CD4-positive, alpha-beta T cell treated with Interleukin-15 for 1 hour (primary cell): ENCODE measurements at regions not wholly inside any gene's neighbourhood (a gene's known extent, or its start where the extent isn't known, plus 50 kb on each side); places are given as distances from the start of the nearest gene placed in this dataset.

Source experiments
- DNase-seq: peaks from one replicate; pipeline ENCODE4 v3.0.0-alpha.2; 2020

GRCh38 chr20:52817511-52817910, 154.6 kb upstream of the TSHZ2 start:
- no peak for DNase-seq

DNA sequence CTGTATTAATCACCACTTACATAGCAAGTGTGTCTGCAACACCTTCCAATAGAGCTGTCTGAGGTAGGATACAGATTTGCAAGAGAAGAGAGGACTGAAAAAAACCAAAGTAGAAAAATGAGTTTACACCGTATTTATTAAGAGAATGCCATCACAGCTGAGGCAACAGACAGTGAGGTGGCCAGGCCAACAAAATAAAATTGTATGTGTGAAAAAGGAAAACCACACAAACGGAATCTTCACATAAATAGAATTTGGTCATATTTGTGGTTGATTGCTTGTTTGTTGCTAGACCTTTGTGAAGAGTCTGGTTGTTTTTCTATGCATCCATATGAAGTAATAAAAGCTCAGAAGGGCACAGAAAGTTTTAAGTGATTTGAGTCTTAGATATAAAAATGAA, 157.8 kb upstream of the TSHZ2 start:
- no peak for DNase-seq

DNA sequence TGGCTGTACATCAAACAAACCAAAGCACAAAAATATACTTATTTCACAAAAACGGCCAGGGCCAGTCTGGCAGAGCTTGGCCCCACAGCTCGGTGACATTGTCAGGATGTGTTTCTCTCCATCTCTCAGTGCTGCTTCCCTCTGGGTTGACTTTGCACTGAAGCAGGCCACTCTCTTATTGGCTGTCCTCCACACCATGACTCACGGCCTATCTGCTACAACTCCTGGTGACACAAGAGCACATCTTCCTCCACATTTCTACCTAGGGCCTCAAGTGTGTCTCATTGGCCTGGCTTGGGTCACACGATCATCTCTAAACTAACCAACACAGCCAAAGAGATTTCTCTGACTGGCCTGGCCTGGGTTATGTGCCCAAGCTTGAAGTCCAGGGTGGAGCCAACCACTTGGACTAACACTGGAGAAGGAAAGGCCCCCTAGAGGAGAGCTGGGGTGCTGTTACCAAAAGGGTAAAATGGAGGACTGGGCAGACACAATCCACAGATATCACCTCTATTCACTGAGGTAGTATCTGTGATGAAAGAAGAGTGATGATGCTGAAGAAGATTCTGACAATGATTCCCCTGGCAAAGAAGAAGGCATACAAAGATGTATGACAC, 159.8 kb upstream of the TSHZ2 start:
- DNase-seq, result no peak

- no peak for DNase-seq
Observed at GRCh38 chr20:52809003-52809402, 163.2 kb upstream of the TSHZ2 start.

DNA sequence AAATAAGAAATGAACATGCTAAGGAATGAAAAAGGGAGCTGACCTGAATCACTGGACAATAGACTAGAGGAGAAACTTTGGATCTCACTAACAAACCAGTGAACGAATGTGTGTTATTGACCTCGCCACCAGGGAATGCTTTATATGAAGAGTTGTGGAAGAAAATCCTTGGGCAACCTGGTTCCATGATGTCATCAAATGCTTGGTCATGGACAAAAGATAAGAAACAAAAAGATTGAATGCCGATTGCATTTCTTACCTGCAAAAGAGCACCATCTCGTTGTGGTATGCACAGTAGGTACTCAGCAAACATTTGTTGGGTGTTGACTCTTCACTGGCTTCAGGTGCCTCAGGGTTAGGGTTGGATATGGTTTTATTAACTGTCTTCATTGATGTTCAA, 165.2 kb upstream of the TSHZ2 start:
- no peak for DNase-seq

DNA sequence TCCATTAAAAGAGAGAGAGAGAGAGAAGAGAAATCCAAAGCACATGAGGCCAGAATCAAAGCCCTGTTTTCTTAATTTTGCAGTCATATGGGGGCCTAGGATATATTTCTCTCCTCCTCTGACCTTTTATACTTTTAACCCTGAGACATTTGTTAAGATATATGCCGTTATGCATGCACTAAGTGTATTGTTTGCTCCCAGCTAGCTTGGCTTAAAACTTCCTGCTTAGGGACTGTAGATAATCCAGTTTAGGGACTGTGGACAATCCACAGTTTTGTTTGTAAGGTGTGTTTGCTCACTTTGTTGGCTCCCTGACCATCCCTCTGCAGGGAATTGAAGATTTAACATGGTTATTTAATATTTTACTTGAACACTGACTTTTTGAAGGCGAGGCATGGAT, 166.3 kb upstream of the TSHZ2 start:
- no peak for DNase-seq

DNA sequence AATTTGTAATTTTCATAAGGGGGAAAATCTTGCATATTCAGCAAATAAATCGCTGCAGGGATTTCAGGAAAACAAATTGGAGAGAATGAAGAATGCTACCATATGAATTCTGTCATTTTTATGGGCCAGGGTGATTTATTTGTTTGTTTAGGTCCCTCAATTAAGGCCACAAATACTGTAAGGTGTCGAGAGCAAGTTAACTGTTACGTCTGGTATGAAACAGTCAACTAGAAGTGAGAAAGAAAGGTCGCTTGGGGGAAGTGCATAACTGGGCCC, 166.9 kb upstream of the TSHZ2 start:
- no peak for DNase-seq

DNA sequence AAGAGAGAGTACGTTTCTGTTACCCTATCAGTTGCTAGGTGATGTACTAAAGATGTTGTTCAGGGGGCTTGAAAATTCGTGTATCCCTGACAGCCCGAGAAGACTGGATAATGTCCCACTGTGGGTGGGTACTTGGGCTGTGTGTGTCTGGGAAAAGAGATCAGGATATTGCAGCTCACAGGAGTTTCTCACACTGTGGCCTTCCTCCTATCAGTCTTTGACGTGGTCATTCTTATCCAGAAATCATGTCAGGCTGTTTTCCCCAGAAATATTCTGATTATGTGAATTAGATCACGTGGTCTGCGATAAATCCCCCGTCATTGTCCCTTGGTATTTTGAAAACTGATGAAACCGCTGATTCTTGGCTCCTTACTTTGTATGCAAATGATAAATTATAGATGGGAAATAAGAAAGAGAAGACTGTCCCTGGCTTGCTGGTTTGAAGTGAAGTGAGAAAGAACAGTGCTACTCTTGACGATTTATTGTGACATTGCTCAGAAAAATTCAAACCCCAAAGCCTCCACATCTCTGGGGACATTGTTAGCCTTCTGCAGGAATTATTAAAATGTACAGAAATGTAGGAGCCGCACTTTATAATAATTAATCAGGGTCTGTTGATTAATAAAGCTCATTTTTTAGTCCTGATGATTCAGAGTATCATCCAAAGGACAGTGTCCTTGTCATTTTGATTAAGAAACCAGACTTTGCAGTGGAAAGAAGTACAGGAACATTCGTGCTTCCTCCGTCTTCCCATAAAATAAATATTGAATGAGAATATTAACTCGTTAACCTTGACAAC, 167.5 kb upstream of the TSHZ2 start:
- no peak for DNase-seq

DNA sequence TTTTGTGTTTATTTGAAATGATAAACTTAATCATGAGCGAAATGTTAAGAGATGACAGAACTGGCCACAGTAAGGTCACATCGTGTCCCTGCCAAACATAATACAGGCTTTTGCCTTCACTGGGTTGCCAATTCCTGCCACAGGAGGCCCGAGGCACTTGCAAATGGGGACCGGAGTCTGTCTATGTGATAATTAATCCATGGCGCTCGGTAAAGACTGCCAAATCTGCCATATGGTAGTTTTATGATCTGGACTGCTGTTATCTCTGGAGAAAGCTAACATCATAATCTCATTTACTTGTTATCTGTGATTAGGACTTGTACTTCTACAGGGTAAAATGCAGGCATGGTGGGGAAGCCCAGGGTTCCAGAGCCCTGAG, 170.5 kb upstream of the TSHZ2 start:
- no peak for DNase-seq

- DNase-seq, result no peak
Observed at GRCh38 chr20:52800734-52801627, 171.2 kb upstream of the TSHZ2 start.

- DNase-seq, result no peak
Observed at GRCh38 chr20:52799130-52799529, 173.0 kb upstream of the TSHZ2 start.

DNA sequence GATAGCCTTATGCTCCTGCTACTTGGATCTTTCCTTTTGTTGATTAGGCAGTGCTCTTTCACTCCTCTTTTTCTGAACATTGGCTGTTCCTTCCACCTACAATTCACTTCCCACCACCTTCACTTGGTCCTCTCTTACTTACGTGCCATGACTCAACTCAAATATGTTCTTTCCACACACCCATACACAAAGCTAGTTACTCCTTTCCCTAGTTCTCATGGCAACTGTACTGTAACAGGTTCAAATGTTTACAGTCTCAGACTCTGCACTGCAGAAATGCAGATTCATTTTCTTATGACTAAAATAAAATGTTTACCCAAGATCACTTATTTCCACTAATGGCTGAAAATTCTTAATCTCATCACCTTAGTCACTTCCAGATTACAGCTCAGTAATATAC, 174.0 kb upstream of the TSHZ2 start:
- DNase-seq, result no peak

- no peak for DNase-seq
Observed at GRCh38 chr20:52794853-52795252, 177.3 kb upstream of the TSHZ2 start.

DNA sequence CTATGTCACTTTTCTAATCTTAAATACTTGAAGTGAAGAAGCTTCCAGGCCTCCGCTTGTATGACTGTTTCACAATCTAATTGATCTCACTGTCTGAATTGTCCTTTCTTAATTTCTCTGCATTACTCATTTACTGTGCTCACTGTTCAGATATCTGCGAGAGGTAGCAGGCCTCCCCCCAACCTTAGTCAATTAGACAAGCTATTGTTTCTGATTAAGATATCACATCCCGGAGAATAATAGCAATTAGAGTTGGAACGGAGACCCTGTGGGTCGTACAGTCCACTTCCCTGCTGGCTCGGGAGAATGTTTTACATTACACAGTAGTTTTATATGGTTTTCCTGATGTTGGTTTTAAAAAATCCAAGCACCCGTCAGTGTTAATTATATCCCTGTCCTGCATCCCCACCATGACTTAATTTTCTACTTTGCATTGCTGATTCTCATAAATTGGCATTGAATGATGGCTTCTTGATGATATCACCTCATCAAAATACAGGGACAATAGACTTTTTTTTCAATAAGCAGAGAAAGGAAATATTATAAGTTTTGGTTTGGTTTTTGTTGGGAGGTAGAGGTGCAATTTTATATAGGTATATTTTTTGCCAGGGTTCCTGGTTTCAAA, 178.7 kb upstream of the TSHZ2 start:
- DNase-seq, result no peak

GRCh38 chr20:52791091-52791490, 181.1 kb upstream of the TSHZ2 start:
- no peak for DNase-seq

- DNase-seq, result no peak
Observed at GRCh38 chr20:52789716-52790115, 182.4 kb upstream of the TSHZ2 start.

- no peak for DNase-seq
Observed at GRCh38 chr20:52787962-52788361, 184.2 kb upstream of the TSHZ2 start.

DNA sequence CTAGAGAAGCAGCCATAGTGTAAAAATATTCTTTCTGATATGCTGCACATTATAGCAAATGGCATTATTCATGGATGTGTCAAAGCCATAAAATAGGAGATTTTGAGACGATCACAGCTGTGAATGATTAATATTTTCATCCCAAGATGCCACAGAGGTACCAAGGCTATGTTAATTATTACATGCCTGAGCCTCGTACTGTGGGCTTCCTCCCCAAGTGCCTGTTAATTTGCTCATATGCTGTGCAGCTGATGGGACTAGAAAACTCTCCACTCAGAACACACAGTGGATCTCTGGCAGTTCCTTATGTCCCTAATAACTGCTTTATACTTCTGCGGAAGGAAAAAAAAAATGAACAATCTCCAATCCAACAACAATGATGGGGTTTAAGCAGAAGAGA, 184.9 kb upstream of the TSHZ2 start:
- DNase-seq, result no peak

GRCh38 chr20:52785679-52786078, 186.5 kb upstream of the TSHZ2 start:
- no peak for DNase-seq

GRCh38 chr20:52783769-52784168, 188.4 kb upstream of the TSHZ2 start:
- no peak for DNase-seq

GRCh38 chr20:52780462-52780861, 191.7 kb upstream of the TSHZ2 start:
- no peak for DNase-seq

DNA sequence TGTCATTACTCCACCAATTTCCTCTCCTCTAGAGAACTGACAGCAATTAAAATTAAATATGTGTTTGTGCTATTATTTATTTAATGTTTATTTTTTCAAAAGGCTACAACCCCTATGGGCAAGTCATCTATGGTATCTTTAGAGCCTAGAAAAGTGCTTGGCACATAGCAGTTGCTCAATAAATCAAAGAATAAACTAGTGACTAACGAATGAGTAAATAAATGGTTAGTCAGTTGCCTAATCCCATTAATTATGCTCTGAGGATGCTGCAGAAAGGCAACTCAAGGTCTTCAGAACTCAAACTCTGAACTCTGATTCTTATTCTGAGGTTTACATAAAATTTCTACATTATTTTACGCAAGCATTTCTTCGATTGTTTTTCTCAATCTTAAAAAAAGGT, 193.0 kb upstream of the TSHZ2 start:
- no peak for DNase-seq

- no peak for DNase-seq
Observed at GRCh38 chr20:52777171-52777570, 195.0 kb upstream of the TSHZ2 start.

DNA sequence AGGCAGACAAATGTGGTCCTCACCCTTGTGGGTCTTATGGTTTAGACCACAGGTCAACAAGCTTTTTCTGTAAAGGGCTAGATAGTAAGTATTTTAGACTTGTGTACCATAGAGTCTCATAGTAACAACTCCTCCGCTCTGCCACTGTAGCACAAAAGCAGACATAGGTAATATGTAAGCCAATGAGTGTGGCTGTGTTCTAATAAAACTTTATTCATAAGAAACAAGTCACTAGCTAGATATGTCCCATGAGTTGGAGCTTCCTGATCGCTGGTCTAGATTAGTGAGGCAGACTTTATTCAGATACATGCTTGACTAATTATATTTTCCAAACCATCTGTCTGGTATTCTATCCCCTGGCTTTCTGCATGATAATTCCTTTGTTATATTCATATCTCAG, 196.4 kb upstream of the TSHZ2 start:
- no peak for DNase-seq
